ENCODE measurements at regions not wholly inside any gene's neighbourhood (a gene's known extent, or its start where the extent isn't known, plus 50 kb on each side); places are given as distances from the start of the nearest gene placed in this dataset.

- no peaks in the 10 kb centered on the region for H3K36me3 ChIP-seq (ENCODE audit: control insufficient read depth in 2 of 3, insufficient read depth in 3 of 3, low read length in 3 of 3)
- no peaks in the 10 kb centered on the region for H3K9me3 ChIP-seq (ENCODE audit: control insufficient read depth in 2 of 3, insufficient read depth in 1 of 3, low read length in 3 of 3)
- peak in 3 of 5 donors; percentile 20 to 80 (median 72) for DNase-seq
- no peak overlapping the region for H3K4me3 ChIP-seq (ENCODE audit: low read length in 3 of 3)
- no peaks in the 10 kb centered on the region for H3K27me3 ChIP-seq (ENCODE audit: control insufficient read depth, insufficient read depth, low read length)
- intact Hi-C loops (cut with DNase I) = no loop called here
- FAIRE-seq = no peak
- H3K27ac ChIP-seq (ENCODE audit: low read depth in 2 of 2, low read length in 2 of 2) = no peak overlapping the region
- TF ChIP-seq CTCF (IDR thresholded peaks at IDR 0.05; ENCODE audit: borderline replicate concordance, extremely low read depth, insufficient read depth) = no peak
- H3K4me1 ChIP-seq (ENCODE audit: control insufficient read depth in 2 of 3, insufficient read depth in 2 of 3, low read depth in 1 of 3, low read length in 3 of 3) = no peaks in the 10 kb centered on the region
- H3K9ac ChIP-seq (ENCODE audit: low read length in 3 of 3) = no peak overlapping the region
Observed at GRCh38 chr5:108521841-108522506, 140.1 kb upstream of the FBXL17 start.

DNA sequence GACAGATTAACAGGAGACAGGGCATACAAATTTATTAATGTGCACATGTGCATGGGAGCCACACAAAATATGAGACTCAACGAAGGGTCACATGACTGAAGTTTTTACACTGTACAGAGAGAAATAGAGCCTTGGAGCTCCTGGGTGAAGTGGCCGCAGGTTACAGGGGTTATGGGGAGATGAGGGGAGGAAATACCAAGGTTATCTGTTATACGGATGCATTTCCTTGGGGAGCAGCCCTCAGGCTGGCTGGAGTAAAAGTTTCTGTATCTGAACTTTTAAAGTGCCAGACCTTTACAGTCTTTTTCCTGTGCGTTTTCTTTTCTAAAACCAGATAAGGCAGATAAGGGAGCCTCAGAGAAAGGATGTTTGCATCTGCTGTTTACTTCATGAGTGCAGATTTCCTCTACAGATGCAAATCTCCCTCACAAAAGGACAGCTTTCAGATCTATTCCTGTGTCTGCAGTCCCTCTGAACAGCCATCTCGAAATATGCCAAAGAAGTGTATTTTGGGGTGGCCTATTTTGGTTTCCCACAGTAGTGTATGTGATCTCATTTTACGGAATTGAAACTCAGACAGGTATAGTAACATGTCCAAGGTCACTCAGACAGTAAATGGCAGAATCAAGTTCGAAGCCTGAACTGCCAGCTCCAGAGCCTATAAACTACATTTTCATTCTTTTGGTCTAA, 139.3 kb upstream of the FBXL17 start:
- H3K36me3 ChIP-seq (ENCODE audit: control insufficient read depth in 2 of 3, insufficient read depth in 3 of 3, low read length in 3 of 3) = no peaks in the 10 kb centered on the region
- no peak overlapping the region for H3K9ac ChIP-seq (ENCODE audit: low read length in 3 of 3)
- no peaks in the 10 kb centered on the region for H3K9me3 ChIP-seq (ENCODE audit: control insufficient read depth in 2 of 3, insufficient read depth in 1 of 3, low read length in 3 of 3)
- no peak for DNase-seq
- FAIRE-seq = no peak
- H3K27ac ChIP-seq (ENCODE audit: low read depth in 2 of 2, low read length in 2 of 2) = no peak overlapping the region
- intact Hi-C loops (cut with DNase I) = no loop called here
- no peaks in the 10 kb centered on the region for H3K4me1 ChIP-seq (ENCODE audit: control insufficient read depth in 2 of 3, insufficient read depth in 2 of 3, low read depth in 1 of 3, low read length in 3 of 3)
- TF ChIP-seq CTCF (IDR thresholded peaks at IDR 0.05; ENCODE audit: borderline replicate concordance, extremely low read depth, insufficient read depth) = no peak
- no peaks in the 10 kb centered on the region for H3K27me3 ChIP-seq (ENCODE audit: control insufficient read depth, insufficient read depth, low read length)
- no peak overlapping the region for H3K4me3 ChIP-seq (ENCODE audit: low read length in 3 of 3)

- FAIRE-seq = no peak
- no peak for TF ChIP-seq CTCF (IDR thresholded peaks at IDR 0.05; ENCODE audit: borderline replicate concordance, extremely low read depth, insufficient read depth)
- no peak overlapping the region for H3K27ac ChIP-seq (ENCODE audit: low read depth in 2 of 2, low read length in 2 of 2)
- no peaks in the 10 kb centered on the region for H3K4me1 ChIP-seq (ENCODE audit: control insufficient read depth in 2 of 3, insufficient read depth in 2 of 3, low read depth in 1 of 3, low read length in 3 of 3)
- no peak overlapping the region for H3K4me3 ChIP-seq (ENCODE audit: low read length in 3 of 3)
- intact Hi-C loops (cut with DNase I) = no loop called here
- no peaks in the 10 kb centered on the region for H3K36me3 ChIP-seq (ENCODE audit: control insufficient read depth in 2 of 3, insufficient read depth in 3 of 3, low read length in 3 of 3)
- H3K9ac ChIP-seq (ENCODE audit: low read length in 3 of 3) = no peak overlapping the region
- no peaks in the 10 kb centered on the region for H3K9me3 ChIP-seq (ENCODE audit: control insufficient read depth in 2 of 3, insufficient read depth in 1 of 3, low read length in 3 of 3)
- no peaks in the 10 kb centered on the region for H3K27me3 ChIP-seq (ENCODE audit: control insufficient read depth, insufficient read depth, low read length)
- no peak for DNase-seq
Observed at GRCh38 chr5:108516785-108517184, 134.9 kb upstream of the FBXL17 start.

Measured in kidney (tissue), 13 donors.